ENCODE measurements at regions not wholly inside any gene's neighbourhood (a gene's known extent, or its start where the extent isn't known, plus 50 kb on each side); places are given as distances from the start of the nearest gene placed in this dataset.

DNA sequence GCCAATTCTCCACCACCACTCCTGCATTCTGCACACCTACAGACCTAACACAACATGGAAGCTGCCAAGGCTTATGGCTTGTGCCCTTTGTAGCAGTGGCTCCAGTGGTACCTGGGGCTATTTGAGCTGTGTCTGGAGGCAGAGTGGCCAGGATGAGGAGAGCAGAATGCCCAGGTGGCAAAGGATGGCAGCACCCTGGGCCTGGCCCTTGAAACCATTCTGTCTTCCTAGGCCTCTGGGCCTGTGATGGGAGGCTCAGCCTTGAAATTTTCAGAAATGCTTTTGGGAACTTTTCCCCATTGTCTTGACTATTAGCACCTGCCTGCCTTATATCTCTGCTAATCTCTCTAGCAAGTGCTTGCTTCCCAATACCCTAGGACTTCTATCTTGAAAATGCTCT lies 241.7 kb downstream of the TMEM167A start:
- DNase-seq, result no peak

DNA sequence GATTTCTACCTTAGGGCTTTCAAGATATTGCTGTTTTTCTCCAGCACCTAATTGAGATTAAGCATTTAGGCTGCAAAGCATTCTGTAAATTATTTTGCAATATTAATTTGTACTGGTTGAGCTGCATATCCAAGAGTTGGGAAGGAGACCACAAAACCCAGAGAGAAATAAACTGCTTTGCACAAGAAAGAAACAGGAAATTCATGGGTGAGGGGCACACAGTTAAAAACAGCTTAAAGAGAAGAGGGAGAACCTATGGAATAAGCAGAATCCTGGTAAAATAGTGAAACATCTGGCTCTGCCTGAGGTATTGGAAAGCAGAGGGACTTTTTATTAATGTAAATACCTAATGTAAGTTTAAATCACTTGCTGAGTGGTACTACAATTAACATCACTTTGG lies 243.0 kb downstream of the TMEM167A start:
- DNase-seq, result no peak

DNA sequence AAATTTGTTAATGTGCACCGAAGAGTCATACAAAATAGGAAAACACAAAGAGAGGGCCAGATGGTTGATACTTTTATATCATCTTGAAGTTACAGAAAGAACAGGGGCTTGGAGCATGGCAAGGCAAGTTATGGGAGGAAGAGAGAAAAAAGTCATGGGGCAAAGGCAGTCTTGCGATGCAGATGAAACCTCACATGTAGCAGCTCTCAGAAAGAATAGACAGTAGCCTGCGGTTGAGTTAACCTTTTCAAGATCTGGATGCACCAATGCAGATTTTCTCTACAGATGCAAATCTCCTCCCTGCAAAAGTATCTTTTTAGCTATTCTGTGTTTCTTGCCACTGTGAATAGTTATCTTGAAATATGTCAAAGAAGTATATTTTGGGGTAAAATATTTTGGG lies 243.9 kb downstream of the TMEM167A start:
- no peak for DNase-seq

DNA sequence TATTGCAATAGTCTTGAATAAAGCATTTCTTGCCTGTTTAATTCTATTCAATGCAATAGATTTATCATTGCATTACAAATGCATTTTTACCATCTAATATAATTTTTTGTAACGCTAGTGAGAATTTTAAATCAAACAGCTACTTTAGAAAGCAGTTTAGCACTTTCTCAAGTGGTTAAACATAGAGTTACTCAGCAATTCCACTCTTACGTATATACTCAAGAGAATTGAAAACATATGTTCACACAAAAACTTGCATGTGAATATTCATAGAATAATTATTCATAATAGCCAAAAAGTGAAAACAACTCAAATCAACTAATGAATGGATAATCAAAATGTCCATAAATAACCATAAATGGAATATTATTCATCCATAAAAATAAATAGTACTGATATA lies 244.7 kb downstream of the TMEM167A start:
- no peak for DNase-seq

DNA sequence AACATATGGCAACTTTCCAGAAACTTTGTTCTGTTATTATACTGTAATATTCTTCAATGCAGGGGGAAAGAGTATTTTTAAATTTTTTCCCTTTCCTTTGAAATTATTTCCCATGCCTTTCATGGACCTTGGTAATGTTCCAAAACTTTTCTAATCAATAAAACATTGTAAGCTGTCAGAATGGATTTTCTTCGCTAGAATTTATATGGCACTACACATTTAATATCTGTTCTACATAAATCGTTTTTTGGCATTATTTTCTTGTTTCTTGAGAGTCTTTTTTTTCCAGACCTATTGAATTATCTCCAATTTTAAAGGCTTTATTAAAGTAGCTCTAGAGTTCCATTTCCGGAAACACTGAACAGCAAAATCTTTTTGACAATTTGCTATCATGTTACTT lies 249.0 kb downstream of the TMEM167A start:
- DNase-seq, result no peak

DNA sequence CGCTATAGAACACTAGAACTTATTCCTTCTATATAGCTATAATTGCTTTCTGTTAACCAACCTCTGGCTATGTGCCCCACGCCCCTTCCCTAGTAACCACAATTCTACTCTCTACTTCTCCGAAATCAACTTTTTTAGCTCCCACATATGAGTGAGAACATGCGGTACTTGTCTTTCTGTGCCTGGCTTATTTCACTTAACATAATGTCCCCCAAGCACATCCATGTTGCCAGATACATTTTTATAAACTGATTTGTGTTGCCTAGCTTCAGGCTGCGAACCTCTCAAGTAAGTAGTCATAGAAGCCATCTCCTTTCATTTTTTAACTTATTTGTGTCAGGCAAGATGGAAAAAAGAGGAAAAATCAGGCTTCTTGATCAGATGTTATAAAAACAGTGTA lies 249.5 kb downstream of the TMEM167A start:
- DNase-seq, result no peak

DNA sequence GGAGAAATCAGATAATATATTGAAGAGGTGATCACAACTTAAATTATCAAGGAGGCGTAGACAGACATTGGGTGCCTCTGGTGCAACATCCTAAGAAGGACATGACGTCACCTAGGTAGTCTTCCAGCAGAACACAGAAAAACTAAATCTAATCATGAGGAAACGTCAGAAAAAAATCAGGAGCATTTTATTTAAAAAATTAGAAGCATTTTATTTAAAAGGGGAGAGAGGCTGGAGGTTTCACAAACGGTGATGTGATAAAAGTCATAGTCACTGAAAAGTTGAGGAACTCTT lies 254.6 kb downstream of the TMEM167A start:
- no peak for DNase-seq

DNA sequence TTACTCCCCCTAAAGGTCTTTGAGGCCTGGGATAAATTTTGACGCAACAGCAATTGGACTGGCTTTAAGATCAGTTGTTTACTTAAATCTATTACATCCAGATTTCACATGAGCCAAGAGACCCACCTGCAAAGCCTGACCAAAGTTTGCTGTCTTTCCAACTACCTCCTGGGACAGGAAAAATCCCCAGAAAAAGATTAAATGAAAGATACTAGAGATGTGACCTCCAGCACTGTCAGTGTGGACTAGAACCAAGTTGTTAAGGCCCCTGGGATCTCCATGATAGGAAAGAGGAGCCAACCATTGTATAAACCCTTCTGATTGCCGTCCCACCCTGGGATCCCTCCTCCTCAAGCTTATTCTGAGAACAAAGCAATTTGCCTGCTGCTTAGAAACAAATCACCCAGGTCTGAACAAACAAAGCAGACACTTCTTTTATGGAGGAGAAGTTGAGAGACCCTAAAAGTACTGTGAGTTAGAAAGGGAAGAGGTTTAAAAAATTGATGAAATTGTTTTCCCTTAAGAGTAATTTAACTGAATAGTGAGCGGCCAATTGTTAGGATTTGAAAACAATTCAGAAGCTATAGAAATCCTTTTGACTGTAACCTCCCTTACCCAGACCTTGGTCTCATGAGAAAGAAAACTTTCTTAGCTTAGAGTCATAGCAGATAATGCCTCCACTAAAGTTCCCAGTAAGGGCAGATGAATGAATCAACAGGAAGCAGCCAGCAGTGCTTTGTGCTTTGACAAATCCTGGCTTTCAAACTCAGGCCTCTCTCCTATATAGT lies 255.2 kb downstream of the TMEM167A start:
- DNase-seq, result no peak

DNA sequence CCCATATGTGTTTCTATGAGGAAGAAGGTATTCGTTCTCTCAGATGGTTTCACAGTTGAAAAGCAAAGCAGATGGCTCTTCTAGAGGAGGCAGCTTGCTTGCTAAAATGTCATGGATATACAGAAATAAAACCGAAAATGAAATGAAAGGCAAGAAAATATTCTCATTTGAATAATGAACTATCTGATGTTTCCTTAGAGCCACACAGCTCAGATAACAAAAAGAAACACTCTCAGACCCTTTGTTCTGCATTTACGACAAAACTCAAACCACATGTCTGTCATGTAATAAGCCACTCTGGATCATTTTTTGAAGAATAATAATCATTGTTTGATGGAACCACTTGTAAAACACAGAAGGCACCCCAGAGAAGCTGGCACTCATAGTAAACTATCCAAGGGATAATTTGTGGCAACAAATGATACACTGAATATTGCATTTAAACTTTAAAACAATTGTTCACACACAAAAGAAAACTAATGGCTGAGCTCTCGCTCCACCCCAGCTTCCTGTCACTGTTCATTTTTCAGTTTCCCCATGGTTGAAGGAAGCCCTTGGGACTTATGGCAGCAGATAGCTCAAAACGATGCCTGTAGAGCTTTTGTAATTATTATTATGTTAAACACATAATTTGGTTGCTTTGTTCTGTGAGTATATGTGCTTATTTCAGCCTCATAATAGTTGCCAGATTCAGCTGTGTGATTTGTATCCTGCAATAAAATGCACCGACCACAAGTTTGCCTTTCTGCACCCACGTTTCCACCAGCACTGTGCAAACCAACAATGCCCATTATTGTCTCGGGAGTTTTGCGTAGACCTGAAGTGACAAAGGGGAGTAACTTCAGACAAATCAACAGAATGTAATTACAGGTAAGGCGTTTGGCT lies 256.0 kb downstream of the TMEM167A start:
- DNase-seq, result no peak

DNA sequence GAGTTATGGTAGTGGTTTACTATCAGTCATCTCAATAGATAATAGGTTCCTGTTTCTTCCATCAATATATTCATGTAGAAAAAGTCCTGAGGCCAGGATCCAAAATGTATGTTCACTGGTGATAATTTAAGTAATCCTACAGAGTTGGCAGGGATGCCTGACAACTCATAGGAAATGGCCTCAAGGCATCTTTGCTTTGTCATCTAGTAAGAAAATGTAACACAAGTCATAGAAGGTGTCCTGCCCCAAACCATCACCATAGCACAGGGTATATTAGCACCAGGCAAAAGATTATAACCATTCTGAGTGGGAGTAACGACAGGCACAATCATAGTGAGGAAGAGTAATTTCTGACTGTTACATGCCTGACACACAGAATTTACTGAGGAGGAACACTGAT lies 257.0 kb downstream of the TMEM167A start:
- no peak for DNase-seq

DNA sequence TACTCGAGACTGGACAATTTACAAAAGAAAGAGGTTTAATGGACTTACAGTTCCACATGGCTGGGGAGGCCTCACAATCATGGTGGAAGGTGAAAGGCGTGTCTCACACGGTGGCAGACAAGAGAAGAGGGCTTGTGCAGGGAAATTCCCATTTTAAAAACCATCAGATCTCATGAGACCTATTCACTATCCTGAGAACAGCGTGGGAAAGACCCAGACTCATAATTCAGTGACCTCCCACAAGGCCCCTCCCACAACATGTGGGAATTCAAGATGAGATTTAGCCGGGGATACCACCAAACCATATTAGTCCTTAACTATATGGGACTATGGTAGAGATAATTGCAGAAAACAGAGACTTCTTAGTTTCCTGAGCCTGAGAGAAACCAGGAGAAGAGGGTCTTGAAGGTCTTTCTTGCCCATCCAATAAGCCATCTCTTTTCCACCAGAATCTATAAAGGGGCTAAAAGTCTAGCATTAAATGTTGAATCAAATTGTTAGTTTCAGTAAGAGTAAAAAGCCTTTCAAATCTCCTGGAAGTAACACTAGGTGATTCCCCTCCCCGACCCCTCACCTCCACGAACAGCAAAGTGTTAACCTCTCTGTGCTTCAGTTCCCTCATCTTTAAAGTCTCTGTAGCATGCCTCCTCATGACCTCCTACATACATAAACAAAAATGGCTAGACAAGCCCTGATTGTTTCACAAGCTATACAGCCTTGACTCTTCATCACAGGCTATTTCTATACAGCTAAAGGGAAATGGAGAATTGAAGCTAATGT lies 259.1 kb downstream of the TMEM167A start:
- DNase-seq, result no peak

DNA sequence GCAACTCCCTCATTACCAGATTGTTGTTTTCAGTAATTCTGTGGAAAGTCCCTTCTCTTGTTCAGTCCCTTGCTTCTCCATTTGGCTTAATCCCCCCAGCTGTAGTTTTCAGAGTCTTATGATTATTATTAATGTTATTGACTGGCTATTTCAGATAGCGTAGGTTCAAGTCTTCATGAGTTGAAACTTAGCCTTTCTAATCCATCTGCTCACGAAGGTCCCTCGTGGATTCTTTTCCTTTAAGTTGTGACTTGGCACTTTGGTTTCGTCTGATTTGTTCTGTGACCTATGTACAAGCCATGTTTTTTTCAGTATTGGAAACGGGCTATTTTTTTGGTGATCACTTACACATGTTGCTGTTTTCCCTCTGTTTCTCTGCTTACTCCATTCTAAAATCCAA lies 260.3 kb downstream of the TMEM167A start:
- no peak for DNase-seq

DNA sequence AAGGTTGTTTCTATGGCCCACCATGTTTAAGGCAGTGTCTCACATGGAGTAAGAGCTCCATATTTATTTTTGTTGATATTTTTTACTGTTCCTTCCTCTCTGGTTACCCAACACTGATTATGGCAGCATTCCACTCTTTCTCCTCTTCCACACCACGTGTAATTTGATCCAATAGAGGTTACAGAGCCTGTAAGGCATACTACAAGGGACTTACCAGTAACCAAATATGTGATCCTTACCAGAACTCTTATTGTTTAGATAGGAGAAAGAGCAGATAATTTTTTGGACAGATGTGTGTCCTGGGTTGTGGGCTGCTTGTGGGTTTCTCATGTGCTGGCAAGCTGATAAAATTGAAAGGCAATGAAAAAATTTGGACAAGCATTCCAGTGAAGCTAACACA lies 261.3 kb downstream of the TMEM167A start:
- DNase-seq, result no peak

DNA sequence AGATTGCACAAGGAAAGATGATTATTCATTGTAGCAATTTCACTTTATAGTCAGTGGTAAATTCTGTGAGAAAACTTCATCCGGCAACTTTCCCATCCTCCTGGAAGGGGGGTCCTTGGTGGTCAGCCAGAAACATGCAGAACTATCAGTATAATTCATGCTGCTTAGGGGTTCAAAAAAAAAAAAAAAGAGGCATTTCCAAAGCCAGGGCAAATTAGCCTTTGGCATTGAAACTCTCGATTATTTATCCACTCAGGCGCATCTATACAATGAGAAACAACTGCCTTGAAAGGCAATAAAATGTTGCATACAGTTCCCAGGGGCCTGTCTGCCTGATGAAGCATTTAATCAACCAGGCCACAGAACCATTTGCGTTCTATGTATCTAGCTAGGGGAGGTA lies 263.3 kb downstream of the TMEM167A start:
- no peak for DNase-seq

DNA sequence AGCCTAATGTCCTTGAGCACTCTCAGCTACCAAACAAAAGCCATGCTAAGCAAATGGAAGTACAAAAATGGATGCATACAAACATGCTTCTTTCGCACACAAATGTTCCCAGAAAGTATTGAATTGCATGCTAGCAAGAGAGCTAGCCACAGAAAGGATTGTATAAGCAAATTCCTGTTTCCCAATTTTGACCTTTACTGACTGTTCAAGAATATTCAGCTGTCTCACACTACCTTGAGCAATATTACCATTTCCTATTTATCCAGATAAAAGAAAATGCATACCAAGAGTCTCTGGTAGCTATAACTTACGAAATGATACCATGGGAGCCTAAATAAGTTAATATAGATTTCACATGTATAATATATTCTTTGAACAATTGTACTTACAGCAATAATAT lies 264.6 kb downstream of the TMEM167A start:
- no peak for DNase-seq

DNA sequence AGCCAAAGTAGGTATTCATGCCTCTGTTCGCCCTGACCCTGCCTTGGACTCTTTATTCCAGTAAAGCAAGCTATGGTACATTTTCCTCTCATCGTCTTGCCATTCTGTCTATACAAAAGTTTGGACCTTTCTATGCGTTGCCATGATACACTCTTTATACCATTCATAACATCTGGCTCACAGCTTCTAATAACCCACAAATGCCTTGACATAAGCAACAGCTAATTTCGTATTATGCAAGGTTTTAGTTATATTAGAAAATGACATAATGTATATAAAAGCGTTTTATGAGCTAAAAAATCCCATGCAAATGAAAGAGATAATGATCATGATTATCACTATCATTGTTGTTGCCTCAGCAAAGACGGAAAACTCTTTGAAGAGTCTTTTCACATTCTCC lies 265.7 kb downstream of the TMEM167A start:
- no peak for DNase-seq

DNA sequence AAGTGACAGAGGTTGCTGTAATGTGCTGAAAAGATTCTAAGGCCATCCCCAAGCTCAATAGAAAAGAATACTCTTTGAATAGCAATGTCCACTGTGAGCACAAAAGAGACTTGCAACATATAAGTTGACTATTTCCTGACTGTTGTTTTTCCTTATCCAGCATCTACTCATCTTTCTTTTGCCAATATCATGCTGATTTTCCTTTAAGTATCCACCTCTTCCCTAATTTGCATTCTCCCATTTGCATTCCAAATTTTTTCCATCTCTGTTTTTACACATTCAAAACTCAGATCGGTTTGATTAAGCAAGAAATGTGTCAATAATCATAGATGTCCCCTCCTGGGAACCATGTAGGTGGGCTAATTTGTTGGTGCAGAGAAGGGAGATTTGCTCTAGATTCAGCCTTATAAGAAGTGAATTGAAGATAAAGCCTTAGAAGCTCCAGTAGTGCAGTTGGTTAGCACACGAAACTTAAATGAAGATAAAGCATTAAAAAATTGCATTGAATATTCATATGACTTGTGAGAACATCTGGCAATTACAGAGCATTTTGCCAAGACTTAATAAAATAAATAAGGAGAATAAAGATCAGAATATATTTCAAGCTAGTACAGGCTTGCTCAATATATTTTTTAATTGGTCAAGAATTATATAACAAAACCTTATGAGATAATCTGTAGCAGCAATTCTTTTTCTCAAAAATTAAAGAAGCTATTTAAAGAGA lies 267.6 kb downstream of the TMEM167A start:
- DNase-seq, result no peak

DNA sequence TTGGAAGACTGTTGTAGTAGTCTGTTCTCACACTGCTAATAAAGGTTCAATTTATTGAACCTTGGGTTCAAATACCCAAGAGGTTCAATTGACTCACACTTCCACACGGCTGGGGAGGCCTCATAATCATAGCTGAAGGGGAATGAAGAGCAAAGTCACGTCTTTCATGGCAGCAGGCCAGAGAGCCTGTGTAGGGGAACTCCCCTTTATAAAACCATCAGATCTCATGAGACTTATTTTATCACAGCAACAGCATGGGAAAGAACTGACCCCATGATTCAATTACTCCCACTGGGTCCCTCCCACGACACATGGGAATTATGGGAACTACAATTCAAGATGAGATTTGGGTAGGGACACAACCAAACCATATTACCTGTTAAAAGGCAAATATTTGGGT lies 268.2 kb downstream of the TMEM167A start:
- no peak for DNase-seq

DNA sequence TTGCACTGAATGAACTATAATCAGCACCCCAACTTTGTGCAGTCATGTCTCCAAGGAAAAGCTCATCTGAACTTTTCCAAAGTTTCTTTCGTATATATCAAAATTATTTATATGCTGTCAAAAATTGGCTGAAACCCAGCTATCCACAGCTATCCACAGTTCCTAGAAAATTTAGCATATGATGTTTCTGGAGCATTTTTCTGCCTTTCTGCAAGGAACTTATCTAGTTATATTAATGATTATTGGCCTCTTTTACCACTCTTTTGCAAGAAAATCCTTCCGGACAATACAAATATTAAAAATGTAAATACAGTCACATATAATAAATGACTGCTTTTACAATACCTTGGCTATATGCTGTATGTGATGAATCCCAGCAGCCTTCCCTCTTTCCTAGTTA lies 270.2 kb downstream of the TMEM167A start:
- no peak for DNase-seq

DNA sequence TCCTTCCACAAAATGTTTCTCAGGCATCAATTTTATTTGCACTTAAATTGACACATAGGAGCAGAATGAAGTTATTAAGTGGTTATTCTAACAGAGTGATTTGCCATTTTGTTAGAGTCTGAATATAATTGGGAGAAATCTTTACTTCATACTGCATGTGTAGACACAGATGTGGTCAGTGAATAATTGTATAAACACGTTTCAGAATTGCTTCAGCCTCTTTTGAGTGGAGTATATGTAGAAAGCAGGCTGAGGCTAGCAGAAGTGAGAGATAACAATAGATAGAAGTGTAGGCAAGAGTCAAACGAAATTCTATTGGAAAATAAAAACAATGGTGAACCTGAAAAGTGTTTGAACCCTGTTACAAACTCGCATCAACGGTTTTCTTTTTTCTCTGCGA lies 270.7 kb downstream of the TMEM167A start:
- DNase-seq, result no peak

DNA sequence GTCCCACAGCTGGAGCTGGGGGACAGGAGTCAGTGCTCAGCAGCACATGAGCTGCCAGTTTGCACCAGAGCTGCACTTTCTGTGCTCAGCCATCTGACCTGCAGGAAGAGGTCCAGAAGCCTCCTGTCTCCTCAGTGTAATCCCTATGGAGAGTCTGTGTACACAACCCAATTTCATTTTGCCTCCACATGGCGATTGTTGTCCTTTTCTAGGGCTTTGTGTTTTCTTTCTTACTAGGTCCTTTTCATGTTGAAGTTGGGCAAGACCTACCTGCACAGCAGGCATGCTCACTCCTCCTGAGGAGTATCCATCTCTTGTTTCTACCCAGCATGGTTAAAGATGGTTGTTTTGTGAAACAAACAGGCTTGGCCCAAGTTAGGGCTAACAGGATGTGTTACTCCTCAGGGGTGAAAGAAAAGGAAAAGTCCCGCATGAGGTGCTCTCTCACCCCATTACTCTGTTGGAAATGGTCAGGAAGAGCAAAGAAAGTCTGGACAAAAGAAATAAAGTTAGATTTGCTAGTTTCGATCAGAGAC lies 273.0 kb downstream of the TMEM167A start:
- no peak for DNase-seq

DNA sequence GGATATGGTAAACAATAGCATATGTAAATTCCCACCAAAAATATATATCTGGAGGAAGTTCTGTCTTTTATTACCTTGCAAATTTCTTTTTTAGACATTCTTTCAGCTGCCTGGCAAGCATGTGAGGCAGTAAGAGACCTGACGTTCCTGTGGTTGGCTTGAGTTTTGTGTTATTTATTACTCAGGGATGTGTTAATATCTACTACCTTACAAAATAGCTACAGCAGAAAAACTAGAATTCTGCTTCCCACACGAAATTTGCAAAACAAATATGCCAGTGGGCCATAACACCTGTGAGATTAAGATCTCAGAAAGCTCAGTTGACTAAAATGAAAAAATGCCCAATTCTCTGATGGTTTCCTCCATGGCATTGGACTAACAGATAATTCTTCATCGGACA lies 274.2 kb downstream of the TMEM167A start:
- no peak for DNase-seq

DNA sequence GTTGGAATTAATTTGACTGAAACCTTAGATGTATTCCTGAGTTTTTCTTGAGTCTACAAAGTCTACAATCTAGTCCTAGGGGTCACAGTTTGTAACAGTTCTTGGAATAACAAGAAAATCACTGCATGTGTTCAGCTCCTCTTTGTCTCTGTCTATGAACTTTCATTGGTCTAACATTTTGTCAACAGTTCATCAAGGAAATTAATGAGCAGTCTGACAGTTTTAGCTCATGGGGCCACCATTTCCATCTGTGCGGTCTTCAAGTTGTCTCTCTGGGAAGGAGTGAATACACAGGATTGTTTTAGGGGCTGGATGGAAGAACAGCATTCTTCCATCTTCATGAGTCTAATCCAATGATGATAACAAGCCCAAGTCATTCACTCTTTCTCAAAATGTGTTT lies 276.4 kb downstream of the TMEM167A start:
- DNase-seq, result no peak

Data from NCI-H1092 treated with DMSO at 0.1 percent for 48 hours (cell line).